ENCODE measurements at regions not wholly inside any gene's neighbourhood (a gene's known extent, or its start where the extent isn't known, plus 50 kb on each side); places are given as distances from the start of the nearest gene placed in this dataset.

DNA sequence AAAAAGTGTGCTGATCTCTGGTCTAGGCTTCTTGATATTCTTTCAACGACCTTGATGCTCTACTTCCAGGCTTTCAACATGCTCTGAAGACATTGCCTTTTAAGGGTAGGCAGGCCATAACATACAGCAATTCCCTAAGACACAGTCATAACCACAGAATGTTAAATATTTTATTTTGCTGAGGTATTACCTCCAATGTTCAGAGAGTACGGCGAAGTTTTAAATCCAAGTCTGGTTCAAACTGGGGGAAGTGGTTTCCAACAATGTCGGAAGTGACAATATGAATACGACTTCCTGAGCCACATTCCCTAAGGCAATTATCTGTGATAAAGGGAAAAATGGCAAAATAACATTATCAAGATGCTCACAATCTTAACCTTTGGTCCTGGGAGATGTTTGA is 1077.9 kb upstream of the PIK3C3 start:
- DNase-seq = no peak
- ChIA-PET CTCF (ENCODE audit: partially characterized antibody) (no interaction called here), POLR2A (ENCODE audit: partially characterized antibody) (no interaction called here)
- Mint-ChIP-seq H3K27me3 (no peaks in the 10 kb centered on the region), H3K9me3 (peaks cover 0 to 14% (median 7%) of the 10 kb centered on the region in 8 donors), H3K4me3 (no peak overlapping the region), H3K27ac (no peak overlapping the region), H3K4me1 (peaks cover 0 to 1% (median 0%) of the 10 kb centered on the region in 4 donors), H3K36me3 (no peaks in the 10 kb centered on the region)
- H3K27me3 ChIP-seq (ENCODE audit: insufficient read depth, low read length) = no peaks in the 10 kb centered on the region
- H3K9me3 ChIP-seq (ENCODE audit: control insufficient read depth in 1 of 2, low read length in 2 of 2) = peaks cover 0 to 3% of the 10 kb centered on the region in 2 donors
- H3K4me3 ChIP-seq (ENCODE audit: low read length in 2 of 2) = no peak overlapping the region
- intact Hi-C loops (cut with micrococcal nuclease) = no loop called here
- no peaks in the 10 kb centered on the region for H3K36me3 ChIP-seq (ENCODE audit: insufficient read depth, low read length)
- H3K27ac ChIP-seq (ENCODE audit: low read depth, low read length) = no peak overlapping the region
- no peaks in the 10 kb centered on the region for H3K4me1 ChIP-seq (ENCODE audit: insufficient read depth, low read length)

DNA sequence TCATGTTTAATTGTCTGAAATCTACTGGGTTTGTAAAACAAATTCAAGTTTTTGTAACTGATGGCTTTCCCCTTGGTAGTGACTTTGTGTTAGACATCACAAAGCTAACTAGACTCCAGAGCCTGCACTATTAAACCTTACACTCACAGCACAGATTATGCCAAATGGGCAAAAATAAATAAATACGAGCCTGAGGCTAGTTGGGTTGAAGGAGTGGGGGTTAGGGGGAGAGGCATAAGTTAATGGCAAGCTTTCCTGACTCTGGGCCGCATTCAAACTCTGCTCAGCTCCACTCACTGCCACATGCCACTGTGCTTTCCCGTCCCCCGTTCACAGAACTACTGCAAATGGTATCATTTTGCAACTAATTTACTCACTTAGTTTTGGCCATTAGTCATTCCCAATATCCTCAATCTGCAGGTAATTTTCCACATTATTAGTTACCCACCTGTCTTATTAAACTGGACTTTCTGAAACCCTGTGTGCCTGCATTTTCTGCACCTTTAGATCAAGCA is 1079.9 kb upstream of the PIK3C3 start:
- Mint-ChIP-seq H3K27me3 (no peaks in the 10 kb centered on the region), H3K4me1 (peaks cover 0 to 1% (median 0%) of the 10 kb centered on the region in 4 donors), H3K27ac (no peak overlapping the region), H3K4me3 (no peak overlapping the region), H3K9me3 (peaks cover 0 to 15% (median 8%) of the 10 kb centered on the region in 8 donors), H3K36me3 (no peaks in the 10 kb centered on the region)
- H3K4me3 ChIP-seq (ENCODE audit: low read length in 2 of 2) = no peak overlapping the region
- no peak overlapping the region for H3K27ac ChIP-seq (ENCODE audit: low read depth, low read length)
- no peaks in the 10 kb centered on the region for H3K4me1 ChIP-seq (ENCODE audit: insufficient read depth, low read length)
- CTCF ChIA-PET (ENCODE audit: partially characterized antibody) = no interaction called here
- intact Hi-C loops (cut with micrococcal nuclease) = no loop called here
- H3K9me3 ChIP-seq (ENCODE audit: control insufficient read depth in 1 of 2, low read length in 2 of 2) = peaks cover 0 to 3% of the 10 kb centered on the region in 2 donors
- H3K36me3 ChIP-seq (ENCODE audit: insufficient read depth, low read length) = no peaks in the 10 kb centered on the region
- no peak for DNase-seq
- POLR2A ChIA-PET (ENCODE audit: partially characterized antibody) = no interaction called here
- H3K27me3 ChIP-seq (ENCODE audit: insufficient read depth, low read length) = no peaks in the 10 kb centered on the region

DNA sequence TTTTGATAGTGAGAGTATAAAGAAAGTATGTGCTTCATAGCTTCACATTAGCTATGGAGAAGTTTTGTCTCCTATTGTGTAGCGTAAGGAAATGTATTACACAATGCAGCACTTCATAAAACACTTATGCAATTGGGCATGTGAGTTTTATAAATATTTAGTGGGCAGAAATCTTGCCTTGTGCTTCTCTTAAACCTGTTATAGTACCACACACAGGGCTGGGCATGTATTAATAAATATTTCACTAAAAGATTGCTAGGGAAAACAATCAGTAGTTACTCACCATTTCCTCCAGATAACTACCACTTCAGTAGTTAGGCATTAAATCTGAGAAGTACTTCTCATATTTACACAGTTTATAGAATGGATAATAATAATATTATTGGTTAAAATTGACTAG is 1080.8 kb upstream of the PIK3C3 start:
- no peak for DNase-seq
- intact Hi-C loops (cut with micrococcal nuclease) = no loop called here
- Histone ChIP-seq H3K27ac (ENCODE audit: low read depth, low read length) (no peak overlapping the region), H3K9me3 (ENCODE audit: control insufficient read depth in 1 of 2, low read length in 2 of 2) (peaks cover 0 to 3% of the 10 kb centered on the region in 2 donors), H3K27me3 (ENCODE audit: insufficient read depth, low read length) (no peaks in the 10 kb centered on the region), H3K4me1 (ENCODE audit: insufficient read depth, low read length) (no peaks in the 10 kb centered on the region), H3K4me3 (ENCODE audit: low read length in 2 of 2) (no peak overlapping the region), H3K36me3 (ENCODE audit: insufficient read depth, low read length) (no peaks in the 10 kb centered on the region)
- ChIA-PET CTCF (ENCODE audit: partially characterized antibody) (no interaction called here), POLR2A (ENCODE audit: partially characterized antibody) (no interaction called here)
- H3K9me3 Mint-ChIP-seq = peaks cover 0 to 15% (median 7%) of the 10 kb centered on the region in 8 donors
- H3K27me3 Mint-ChIP-seq = no peaks in the 10 kb centered on the region
- no peak overlapping the region for H3K27ac Mint-ChIP-seq
- no peaks in the 10 kb centered on the region for H3K36me3 Mint-ChIP-seq
- H3K4me1 Mint-ChIP-seq = no peaks in the 10 kb centered on the region
- no peak overlapping the region for H3K4me3 Mint-ChIP-seq

DNA sequence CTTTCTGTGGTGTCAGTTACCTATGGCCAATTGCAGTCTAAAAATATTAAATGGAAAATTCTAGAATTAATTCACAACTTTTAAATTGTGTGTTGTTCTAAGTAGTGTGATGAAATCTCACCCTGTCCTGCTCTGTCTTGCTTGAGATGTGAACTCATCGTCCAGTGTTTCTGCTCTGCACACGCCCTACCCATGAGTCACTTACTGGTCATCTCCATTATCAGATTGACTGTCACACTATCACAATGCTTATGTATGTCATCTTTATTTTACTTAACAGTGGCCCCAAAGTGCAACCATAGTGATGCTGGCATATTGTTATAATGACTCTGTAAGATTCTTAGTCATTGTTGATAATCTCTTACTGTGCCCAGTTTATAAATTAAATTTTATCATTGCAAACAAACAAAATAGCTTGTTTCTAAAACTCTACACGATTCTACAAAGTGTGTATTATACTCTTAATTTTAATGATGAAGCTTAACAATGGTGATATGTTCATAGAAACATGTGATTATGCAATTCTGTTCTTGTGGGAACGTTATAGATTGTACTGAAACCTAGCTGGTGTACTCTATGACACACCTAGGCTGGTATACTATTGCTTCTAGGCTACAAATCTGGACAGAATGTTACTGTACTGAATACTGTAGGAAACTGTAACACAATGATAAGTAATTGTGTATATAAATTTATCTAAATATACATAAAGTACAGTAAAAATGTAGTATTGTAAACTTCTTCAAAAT is 1086.8 kb upstream of the PIK3C3 start:
- H3K9me3 ChIP-seq (ENCODE audit: control insufficient read depth in 1 of 2, low read length in 2 of 2) = no peaks in the 10 kb centered on the region
- no peak overlapping the region for H3K4me3 Mint-ChIP-seq
- no peak overlapping the region for H3K27ac Mint-ChIP-seq
- DNase-seq = no peak
- H3K27me3 ChIP-seq (ENCODE audit: insufficient read depth, low read length) = no peaks in the 10 kb centered on the region
- H3K4me1 ChIP-seq (ENCODE audit: insufficient read depth, low read length) = no peaks in the 10 kb centered on the region
- H3K27ac ChIP-seq (ENCODE audit: low read depth, low read length) = no peak overlapping the region
- no peaks in the 10 kb centered on the region for H3K4me1 Mint-ChIP-seq
- intact Hi-C loops (cut with micrococcal nuclease) = no loop called here
- no peaks in the 10 kb centered on the region for H3K36me3 ChIP-seq (ENCODE audit: insufficient read depth, low read length)
- ChIA-PET POLR2A (ENCODE audit: partially characterized antibody) (no interaction called here), CTCF (ENCODE audit: partially characterized antibody) (no interaction called here)
- H3K36me3 Mint-ChIP-seq = no peaks in the 10 kb centered on the region
- peaks cover 0 to 19% (median 12%) of the 10 kb centered on the region in 8 donors for H3K9me3 Mint-ChIP-seq
- no peaks in the 10 kb centered on the region for H3K27me3 Mint-ChIP-seq
- H3K4me3 ChIP-seq (ENCODE audit: low read length in 2 of 2) = no peak overlapping the region

DNA sequence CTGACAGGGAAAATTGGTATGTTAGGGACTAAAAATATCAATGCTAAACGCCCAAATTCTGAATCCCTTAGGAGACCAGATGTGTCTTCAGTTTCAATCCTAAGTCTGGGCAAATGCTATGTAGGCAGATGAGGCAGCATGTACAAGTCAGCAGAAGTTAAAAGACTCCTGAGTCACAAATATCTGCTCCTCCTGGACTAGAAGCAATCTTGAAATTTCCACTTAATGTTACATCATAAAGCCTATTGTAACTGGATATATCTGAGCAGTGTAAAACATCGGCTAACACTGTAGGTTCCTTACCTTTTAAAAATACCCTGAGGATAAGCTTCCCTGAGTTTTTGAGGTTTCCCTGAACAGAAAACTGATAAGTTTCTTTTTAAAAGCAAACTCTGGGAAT is 1087.6 kb upstream of the PIK3C3 start:
- Mint-ChIP-seq H3K27ac (no peak overlapping the region), H3K4me1 (no peaks in the 10 kb centered on the region), H3K9me3 (peaks cover 0 to 20% (median 13%) of the 10 kb centered on the region in 8 donors), H3K4me3 (no peak overlapping the region), H3K27me3 (no peaks in the 10 kb centered on the region), H3K36me3 (no peaks in the 10 kb centered on the region)
- DNase-seq = no peak
- H3K9me3 ChIP-seq (ENCODE audit: control insufficient read depth in 1 of 2, low read length in 2 of 2) = no peaks in the 10 kb centered on the region
- no peaks in the 10 kb centered on the region for H3K4me1 ChIP-seq (ENCODE audit: insufficient read depth, low read length)
- H3K27ac ChIP-seq (ENCODE audit: low read depth, low read length) = no peak overlapping the region
- CTCF ChIA-PET (ENCODE audit: partially characterized antibody) = no interaction called here
- intact Hi-C loops (cut with micrococcal nuclease) = no loop called here
- POLR2A ChIA-PET (ENCODE audit: partially characterized antibody) = no interaction called here
- H3K36me3 ChIP-seq (ENCODE audit: insufficient read depth, low read length) = no peaks in the 10 kb centered on the region
- no peak overlapping the region for H3K4me3 ChIP-seq (ENCODE audit: low read length in 2 of 2)
- H3K27me3 ChIP-seq (ENCODE audit: insufficient read depth, low read length) = no peaks in the 10 kb centered on the region

DNA sequence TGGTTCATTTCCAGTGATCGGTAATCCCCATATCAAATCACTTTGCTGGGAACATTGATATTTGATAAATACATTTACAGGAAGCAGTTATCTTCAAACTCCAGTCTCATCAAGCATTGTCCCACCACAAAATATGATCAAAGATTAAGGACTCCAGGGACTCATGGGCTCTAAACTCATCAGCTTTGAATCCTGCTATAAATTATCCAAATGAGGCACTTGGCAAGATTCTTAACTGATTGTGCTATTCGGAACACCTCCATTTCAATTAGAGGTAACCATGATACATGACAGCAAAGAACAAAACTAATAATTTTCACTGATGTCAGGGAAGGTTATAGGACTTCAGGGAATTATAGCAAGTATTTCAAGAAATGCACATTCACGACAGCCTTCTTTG is 1088.1 kb upstream of the PIK3C3 start:
- Mint-ChIP-seq H3K9me3 (peaks cover 0 to 20% (median 13%) of the 10 kb centered on the region in 8 donors), H3K4me3 (no peak overlapping the region), H3K36me3 (no peaks in the 10 kb centered on the region), H3K27me3 (no peaks in the 10 kb centered on the region), H3K4me1 (no peaks in the 10 kb centered on the region), H3K27ac (no peak overlapping the region)
- Histone ChIP-seq H3K4me3 (ENCODE audit: low read length in 2 of 2) (no peak overlapping the region), H3K4me1 (ENCODE audit: insufficient read depth, low read length) (no peaks in the 10 kb centered on the region), H3K36me3 (ENCODE audit: insufficient read depth, low read length) (no peaks in the 10 kb centered on the region), H3K27ac (ENCODE audit: low read depth, low read length) (no peak overlapping the region), H3K9me3 (ENCODE audit: control insufficient read depth in 1 of 2, low read length in 2 of 2) (no peaks in the 10 kb centered on the region), H3K27me3 (ENCODE audit: insufficient read depth, low read length) (no peaks in the 10 kb centered on the region)
- CTCF ChIA-PET (ENCODE audit: partially characterized antibody) = no interaction called here
- DNase-seq = no peak
- POLR2A ChIA-PET (ENCODE audit: partially characterized antibody) = no interaction called here
- intact Hi-C loops (cut with micrococcal nuclease) = no loop called here

DNA sequence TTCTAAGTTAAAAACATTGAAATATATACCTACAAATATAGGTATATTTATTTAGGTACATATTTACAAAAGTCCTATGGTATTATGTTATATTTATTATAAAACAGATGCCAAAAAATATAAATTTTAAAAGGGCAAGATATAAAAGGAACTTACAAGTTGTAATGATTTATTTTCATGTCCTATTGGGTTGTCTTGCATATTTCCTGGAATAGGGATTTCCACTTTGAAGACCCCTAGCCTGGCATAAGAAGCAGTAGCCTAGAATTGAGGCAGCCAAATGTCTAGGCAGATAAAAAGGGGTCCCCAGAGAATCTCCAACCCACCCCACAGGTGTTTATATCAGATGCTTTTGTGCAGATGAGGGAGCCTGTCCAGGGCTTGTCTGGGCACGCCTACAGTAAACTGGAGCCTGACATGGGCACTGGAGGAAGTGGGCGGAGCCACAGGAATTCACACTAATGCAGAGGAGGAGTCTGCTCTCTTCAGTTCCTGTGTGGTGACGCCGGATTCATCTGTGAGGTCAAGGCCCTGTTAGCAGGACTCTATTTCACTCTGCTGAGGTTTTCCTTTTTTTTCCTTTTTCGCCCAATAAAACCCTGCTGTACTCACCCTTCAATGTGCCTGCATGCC is 1088.9 kb upstream of the PIK3C3 start:
- H3K9me3 Mint-ChIP-seq = peaks cover 0 to 21% (median 13%) of the 10 kb centered on the region in 8 donors
- no peaks in the 10 kb centered on the region for H3K4me1 Mint-ChIP-seq
- ChIA-PET POLR2A (ENCODE audit: partially characterized antibody) (no interaction called here), CTCF (ENCODE audit: partially characterized antibody) (no interaction called here)
- H3K27ac Mint-ChIP-seq = no peak overlapping the region
- intact Hi-C loops (cut with micrococcal nuclease) = no loop called here
- Histone ChIP-seq H3K27ac (ENCODE audit: low read depth, low read length) (no peak overlapping the region), H3K4me3 (ENCODE audit: low read length in 2 of 2) (no peak overlapping the region), H3K9me3 (ENCODE audit: control insufficient read depth in 1 of 2, low read length in 2 of 2) (no peaks in the 10 kb centered on the region), H3K4me1 (ENCODE audit: insufficient read depth, low read length) (no peaks in the 10 kb centered on the region), H3K27me3 (ENCODE audit: insufficient read depth, low read length) (no peaks in the 10 kb centered on the region), H3K36me3 (ENCODE audit: insufficient read depth, low read length) (no peaks in the 10 kb centered on the region)
- DNase-seq = no peak
- no peak overlapping the region for H3K4me3 Mint-ChIP-seq
- H3K36me3 Mint-ChIP-seq = no peaks in the 10 kb centered on the region
- no peaks in the 10 kb centered on the region for H3K27me3 Mint-ChIP-seq

All from CD4-positive, alpha-beta memory T cell (primary cell).